H1 (cell line): ENCODE measurements at regions not wholly inside any gene's neighbourhood (a gene's known extent, or its start where the extent isn't known, plus 50 kb on each side); places are given as distances from the start of the nearest gene placed in this dataset.

ENCODE experiments used
- EGR1 ChIP-seq: IDR thresholded peaks from 2 replicates; pipeline ENCODE4 v1.6.1; 2011; ENCODE audit warnings: low read depth, low read length, borderline replicate concordance
- EP300 ChIP-seq, 2 experiments: IDR thresholded peaks; 1 replicate in 1 of 2; 2 replicates in 1 of 2; pipeline ENCODE4 v1.6.1; 2011 to 2012; ENCODE audit warnings: low read depth in 2 of 2, low read length in 2 of 2, mild to moderate bottlenecking in 2 of 2, borderline replicate concordance in 1 of 2, inconsistent platforms in 1 of 2, moderate library complexity in 1 of 2
- EZH2 ChIP-seq: fragments of 200-600 bp; sonication (generic); IDR thresholded peaks from 2 replicates; pipeline ENCODE4 v1.7.1; 2012; ENCODE audit warnings: low read depth, mild to moderate bottlenecking, moderate library complexity, low read length, inconsistent platforms; ENCODE audit not compliant: severe bottlenecking
- JUN ChIP-seq: IDR thresholded peaks from 2 replicates; pipeline ENCODE4 v1.6.1; 2011; ENCODE audit warnings: low read depth, mild to moderate bottlenecking, improper control_type of control experiment, low read length
- NRF1 ChIP-seq: IDR thresholded peaks from 2 replicates; pipeline ENCODE4 v1.6.1; 2011; ENCODE audit warnings: mild to moderate bottlenecking, low read depth, low read length, improper control_type of control experiment
- PHF8 ChIP-seq: fragments of 200-600 bp; sonication (generic); conservative IDR thresholded peaks from 2 replicates; pipeline ENCODE4 v1.7.1; 2012; ENCODE audit warnings: low read depth, mild to moderate bottlenecking, inconsistent platforms, low read length, moderate library complexity
- POLR2AphosphoS5 ChIP-seq: IDR thresholded peaks from 2 replicates; pipeline ENCODE4 v1.6.1; 2011; ENCODE audit warnings: low read depth, low read length
- SUZ12 ChIP-seq: fragments of 200-600 bp; sonication (generic); IDR thresholded peaks from 2 replicates; pipeline ENCODE4 v1.6.1; 2012; ENCODE audit warnings: mild to moderate bottlenecking, inconsistent platforms, low read length, moderate library complexity, mixed read lengths
- TF ChIP-seq, protein P1 (sequence below), 3 experiments: IDR thresholded peaks; 1 replicate in 2 of 3; 2 replicates in 1 of 3; pipeline versions ENCODE4 v1.5.1 to v1.6.1; 2011; ENCODE audit warnings: low read length in 3 of 3, mild to moderate bottlenecking in 3 of 3, inconsistent platforms in 2 of 3, low read depth in 1 of 3, moderate library complexity in 1 of 3; ENCODE audit not compliant: insufficient read depth in 1 of 3; ENCODE audit errors: control extremely low read depth in 1 of 3
- TF ChIP-seq, protein P2 (sequence below): IDR thresholded peaks from 2 replicates; pipeline ENCODE4 v1.6.1; 2012; ENCODE audit warnings: inconsistent platforms

DNA sequence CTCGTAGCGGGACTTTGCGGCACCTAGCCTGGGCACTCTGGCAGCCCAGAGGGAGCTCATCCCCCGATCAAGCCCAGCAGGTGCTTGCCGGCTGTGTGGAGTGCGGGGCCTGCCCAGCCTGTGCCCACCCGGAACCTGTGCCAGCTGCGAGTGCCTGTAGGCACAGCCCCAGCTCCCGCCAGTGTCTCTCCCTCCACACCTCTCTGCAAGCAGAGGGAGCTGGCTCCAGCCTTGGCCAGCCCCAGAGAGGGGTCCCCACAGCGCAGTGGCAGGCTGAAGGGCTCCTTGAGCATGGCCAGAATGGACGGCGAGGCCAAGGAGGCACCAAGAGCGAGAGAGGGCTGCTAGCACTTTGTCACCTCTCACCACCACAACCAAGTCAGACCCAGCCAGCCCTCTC, 55.5 kb upstream of the C1QTNF9B start:
- TF ChIP-seq, protein P1, sequence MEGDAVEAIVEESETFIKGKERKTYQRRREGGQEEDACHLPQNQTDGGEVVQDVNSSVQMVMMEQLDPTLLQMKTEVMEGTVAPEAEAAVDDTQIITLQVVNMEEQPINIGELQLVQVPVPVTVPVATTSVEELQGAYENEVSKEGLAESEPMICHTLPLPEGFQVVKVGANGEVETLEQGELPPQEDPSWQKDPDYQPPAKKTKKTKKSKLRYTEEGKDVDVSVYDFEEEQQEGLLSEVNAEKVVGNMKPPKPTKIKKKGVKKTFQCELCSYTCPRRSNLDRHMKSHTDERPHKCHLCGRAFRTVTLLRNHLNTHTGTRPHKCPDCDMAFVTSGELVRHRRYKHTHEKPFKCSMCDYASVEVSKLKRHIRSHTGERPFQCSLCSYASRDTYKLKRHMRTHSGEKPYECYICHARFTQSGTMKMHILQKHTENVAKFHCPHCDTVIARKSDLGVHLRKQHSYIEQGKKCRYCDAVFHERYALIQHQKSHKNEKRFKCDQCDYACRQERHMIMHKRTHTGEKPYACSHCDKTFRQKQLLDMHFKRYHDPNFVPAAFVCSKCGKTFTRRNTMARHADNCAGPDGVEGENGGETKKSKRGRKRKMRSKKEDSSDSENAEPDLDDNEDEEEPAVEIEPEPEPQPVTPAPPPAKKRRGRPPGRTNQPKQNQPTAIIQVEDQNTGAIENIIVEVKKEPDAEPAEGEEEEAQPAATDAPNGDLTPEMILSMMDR (IDR thresholded peaks at IDR 0.05; ENCODE audit: control extremely low read depth in 1 of 3, insufficient read depth in 1 of 3, low read depth in 1 of 3, low read length in 3 of 3), result no peak
- TF ChIP-seq EZH2, result no peak
- TF ChIP-seq SUZ12, result no peak
- TF ChIP-seq EP300 (IDR thresholded peaks at IDR 0.05; ENCODE audit: borderline replicate concordance in 1 of 2, low read depth in 2 of 2, low read length in 2 of 2), result no peak
- no peak for TF ChIP-seq NRF1
- TF ChIP-seq, protein P2, sequence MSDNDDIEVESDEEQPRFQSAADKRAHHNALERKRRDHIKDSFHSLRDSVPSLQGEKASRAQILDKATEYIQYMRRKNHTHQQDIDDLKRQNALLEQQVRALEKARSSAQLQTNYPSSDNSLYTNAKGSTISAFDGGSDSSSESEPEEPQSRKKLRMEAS, result no peak
- TF ChIP-seq POLR2AphosphoS5, result no peak
- no peak for TF ChIP-seq EGR1
- no peak for TF ChIP-seq JUN
- no peak for TF ChIP-seq PHF8
